H1 (cell line): ENCODE measurements at regions not wholly inside any gene's neighbourhood (a gene's known extent, or its start where the extent isn't known, plus 50 kb on each side); places are given as distances from the start of the nearest gene placed in this dataset.

Experiments used
- CHD7 ChIP-seq: fragments of 300-600 bp; sonication (generic); IDR thresholded peaks from 2 replicates; pipeline ENCODE4 v1.7.1; 2012; ENCODE audit warnings: low read length, moderate library complexity, mild to moderate bottlenecking, inconsistent platforms; ENCODE audit not compliant: insufficient replicate concordance

- TF ChIP-seq CHD7: no peak
These were observed 172.1 kb downstream of the CBLN2 start (continued) for GRCh38 chr18:72372076-72372475.
